GM13977 (cell line): ENCODE measurements at regions not wholly inside any gene's neighbourhood (a gene's known extent, or its start where the extent isn't known, plus 50 kb on each side); places are given as distances from the start of the nearest gene placed in this dataset.

Source experiments
- DNase-seq: peaks from one replicate; pipeline ENCODE4 v3.0.0; 2012; ENCODE audit warnings: low spot score
- in situ Hi-C: fragments of 300-500 bp; cut with MboI; formaldehyde crosslinking; loops from one replicate; pipeline ENCODE4 v1.12.0; 2022; ENCODE audit warnings: low sequenced_read_pairs, low pct_unique_long_range_greater_than_20kb, mixed read lengths, inconsistent platforms; ENCODE audit not compliant: unreplicated experiment
- TF ChIP-seq, protein P1 (sequence below): IDR thresholded peaks from 2 replicates; pipeline ENCODE4 v1.5.1; 2012; ENCODE audit warnings: mild to moderate bottlenecking, control low read depth; ENCODE audit not compliant: insufficient read depth; ENCODE audit errors: extremely low read depth, missing control alignments

DNA sequence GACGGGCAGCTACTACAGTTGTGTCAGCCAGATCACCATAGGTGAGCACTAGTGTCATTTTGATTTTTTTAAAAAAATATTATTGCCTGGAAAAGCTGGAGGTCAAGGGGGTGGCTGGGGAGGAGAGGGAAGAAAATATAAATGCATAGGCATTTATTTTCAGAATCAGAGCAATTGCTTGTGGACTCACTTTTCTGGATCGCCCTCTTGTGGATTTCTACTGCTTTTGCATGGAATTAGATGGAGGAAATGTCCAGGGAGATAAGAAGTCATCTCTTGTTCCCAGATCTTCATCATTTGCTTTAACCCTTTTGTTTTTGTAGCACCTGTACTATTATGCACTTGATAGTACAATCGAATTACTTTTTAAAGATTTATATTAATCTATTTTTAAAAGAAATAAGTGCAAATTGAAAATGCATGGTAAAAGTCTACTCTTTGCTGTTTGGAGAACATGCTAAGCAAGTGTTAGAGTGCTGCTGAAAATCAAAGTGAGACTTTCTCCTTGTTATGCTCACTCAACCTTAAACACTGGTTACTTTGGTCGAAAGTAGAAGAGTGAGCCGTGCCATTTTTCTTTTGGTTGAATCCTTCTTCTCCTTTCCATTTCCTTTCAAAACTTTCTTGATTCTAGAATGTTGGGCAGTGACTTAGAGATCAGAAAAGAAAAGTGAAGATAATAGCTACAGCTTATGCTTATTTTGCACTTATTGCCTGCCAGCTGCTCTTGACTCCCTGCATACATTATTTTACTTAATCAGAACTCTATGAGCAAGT lies 60.6 kb upstream of the ANO4 start:
- TF ChIP-seq, protein P1, sequence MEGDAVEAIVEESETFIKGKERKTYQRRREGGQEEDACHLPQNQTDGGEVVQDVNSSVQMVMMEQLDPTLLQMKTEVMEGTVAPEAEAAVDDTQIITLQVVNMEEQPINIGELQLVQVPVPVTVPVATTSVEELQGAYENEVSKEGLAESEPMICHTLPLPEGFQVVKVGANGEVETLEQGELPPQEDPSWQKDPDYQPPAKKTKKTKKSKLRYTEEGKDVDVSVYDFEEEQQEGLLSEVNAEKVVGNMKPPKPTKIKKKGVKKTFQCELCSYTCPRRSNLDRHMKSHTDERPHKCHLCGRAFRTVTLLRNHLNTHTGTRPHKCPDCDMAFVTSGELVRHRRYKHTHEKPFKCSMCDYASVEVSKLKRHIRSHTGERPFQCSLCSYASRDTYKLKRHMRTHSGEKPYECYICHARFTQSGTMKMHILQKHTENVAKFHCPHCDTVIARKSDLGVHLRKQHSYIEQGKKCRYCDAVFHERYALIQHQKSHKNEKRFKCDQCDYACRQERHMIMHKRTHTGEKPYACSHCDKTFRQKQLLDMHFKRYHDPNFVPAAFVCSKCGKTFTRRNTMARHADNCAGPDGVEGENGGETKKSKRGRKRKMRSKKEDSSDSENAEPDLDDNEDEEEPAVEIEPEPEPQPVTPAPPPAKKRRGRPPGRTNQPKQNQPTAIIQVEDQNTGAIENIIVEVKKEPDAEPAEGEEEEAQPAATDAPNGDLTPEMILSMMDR = peak; percentile 42
- DNase-seq = no peak
- in situ Hi-C loops = loop anchor here (25.0 kb wide), 1 partner anchor 497 kb away; no protein-coding TSS in a partner anchor

DNA sequence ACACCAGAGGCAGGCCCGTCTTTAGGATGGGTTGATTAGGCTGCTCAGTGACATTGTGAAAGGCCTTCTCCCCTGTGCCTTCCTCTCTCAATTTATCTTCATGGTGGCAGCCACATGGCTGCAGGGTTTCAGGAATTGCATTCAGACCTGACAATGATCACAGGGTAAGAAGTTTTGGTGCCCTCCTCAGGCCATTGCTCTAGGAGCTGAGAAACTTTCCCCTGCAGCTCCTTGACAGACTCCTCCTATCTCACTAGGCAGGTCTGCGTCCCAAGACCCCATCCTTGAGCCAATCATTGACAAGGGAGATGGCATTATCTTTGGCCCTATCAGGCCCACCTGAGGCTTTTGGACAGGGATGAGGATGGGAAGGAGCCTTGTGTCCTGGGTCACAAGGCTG lies 57.4 kb upstream of the ANO4 start:
- in situ Hi-C loops = loop anchor here (25.0 kb wide), 1 partner anchor 500 kb away; no protein-coding TSS in a partner anchor
- TF ChIP-seq, protein P1 = no peak
- no peak for DNase-seq

DNA sequence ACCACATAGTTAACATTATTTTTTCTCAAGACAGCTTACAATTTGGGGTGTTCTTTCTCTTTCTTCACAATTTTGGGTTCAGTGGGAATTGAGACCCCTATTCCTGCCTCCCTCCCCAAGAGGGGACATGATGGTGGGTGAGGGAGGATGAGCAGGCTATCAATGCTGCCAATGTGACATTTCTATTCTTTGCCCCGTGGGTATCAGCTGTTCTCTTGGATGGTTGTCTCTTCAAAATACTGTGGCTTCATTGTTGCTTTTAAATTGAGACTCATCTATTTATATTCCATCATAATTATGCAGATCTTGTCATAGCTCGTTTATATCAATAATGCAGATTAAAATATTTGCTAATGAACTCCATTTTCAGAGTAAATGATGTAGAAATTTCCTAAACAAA lies 56.5 kb upstream of the ANO4 start:
- TF ChIP-seq, protein P1 = no peak
- no peak for DNase-seq
- in situ Hi-C loops = loop anchor here (25.0 kb wide), 1 partner anchor 501 kb away; no protein-coding TSS in a partner anchor

DNA sequence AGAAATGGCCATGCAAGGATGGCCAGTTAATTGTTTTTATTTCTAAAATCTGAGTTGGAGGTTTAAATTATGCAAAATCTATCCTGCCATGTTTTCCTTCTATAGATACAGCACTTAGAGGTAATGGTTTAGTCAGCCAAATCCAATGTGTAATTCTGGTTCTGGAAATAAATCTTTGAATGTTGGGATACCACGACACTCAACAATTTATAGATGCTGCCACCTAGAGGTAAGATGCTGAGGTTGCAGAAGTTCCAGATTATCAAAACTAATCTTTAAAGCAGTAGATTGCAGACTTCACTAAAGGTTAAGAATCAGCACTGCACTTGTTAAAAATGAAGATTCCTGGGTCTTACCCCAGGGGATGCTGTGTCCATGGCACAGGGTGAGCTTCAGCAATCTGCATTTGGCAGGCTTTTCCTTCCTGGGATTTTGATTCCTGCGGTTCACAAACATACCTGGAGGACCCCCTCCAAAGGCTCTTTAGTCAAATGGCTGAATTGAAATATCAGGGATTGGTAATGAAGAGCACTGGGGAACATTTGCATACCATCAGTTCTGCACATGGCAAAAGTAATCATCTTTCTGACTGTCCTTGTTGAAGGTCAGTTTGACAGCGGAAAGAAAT lies 53.4 kb upstream of the ANO4 start:
- TF ChIP-seq, protein P1 = peak; percentile 74
- in situ Hi-C loops = loop anchor here (25.0 kb wide), 1 partner anchor 504 kb away; no protein-coding TSS in a partner anchor
- DNase-seq = no peak

DNA sequence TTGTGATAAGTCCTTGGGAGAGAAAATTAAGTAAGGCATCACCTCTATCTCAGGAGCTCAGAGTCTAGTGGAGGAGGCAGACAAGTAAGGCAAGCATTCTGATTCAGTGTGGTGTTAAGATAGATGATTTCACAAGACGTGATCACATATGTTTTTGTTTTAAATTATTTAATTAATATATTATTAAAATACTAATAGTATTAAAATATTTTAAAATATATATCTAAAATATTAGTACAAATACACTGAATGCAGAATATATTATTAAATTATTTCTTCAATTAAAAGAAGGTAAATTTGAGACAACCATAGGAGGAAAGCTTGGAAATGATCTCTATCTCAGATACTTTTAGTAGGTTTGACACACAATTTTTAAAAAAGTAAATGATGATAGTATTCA lies 51.5 kb upstream of the ANO4 start:
- no peak for DNase-seq
- in situ Hi-C loops = loop anchor here (25.0 kb wide), 1 partner anchor 506 kb away; no protein-coding TSS in a partner anchor
- TF ChIP-seq, protein P1 = no peak
